Stomach smooth muscle (tissue), 2 donors: ENCODE measurements at regions not wholly inside any gene's neighbourhood (a gene's known extent, or its start where the extent isn't known, plus 50 kb on each side); places are given as distances from the start of the nearest gene placed in this dataset.
"Not testable (repeated sequence)": the region's sequence is repeated elsewhere in the genome, so short reads cannot be mapped to it uniquely, and the experiment has no call there.

Experiments
- H3K27ac ChIP-seq: one replicate; pipeline ENCODE4 v1.7.0; 2013; ENCODE audit warnings: mild to moderate bottlenecking, low read length, inconsistent platforms
- H3K27me3 ChIP-seq, 2 donors: one replicate each; pipeline ENCODE4 v1.7.0; 2013; ENCODE audit warnings: low read length in 2 of 2; ENCODE audit not compliant: insufficient read depth in 2 of 2, control insufficient read depth in 1 of 2
- H3K36me3 ChIP-seq, 2 donors: one replicate each; pipeline ENCODE4 v1.7.0; 2013; ENCODE audit warnings: low read length in 2 of 2; ENCODE audit not compliant: control insufficient read depth in 2 of 2, insufficient read depth in 2 of 2
- H3K4me1 ChIP-seq: one replicate; pipeline ENCODE4 v1.7.0; 2013; ENCODE audit warnings: low read length; ENCODE audit not compliant: control insufficient read depth, insufficient read depth
- H3K4me3 ChIP-seq, 2 donors: one replicate each; pipeline ENCODE4 v1.7.0; 2013; ENCODE audit warnings: low read length in 2 of 2
- H3K9ac ChIP-seq, 2 donors: one replicate each; pipeline ENCODE4 v1.7.0; 2013; ENCODE audit warnings: low read length in 2 of 2, mild to moderate bottlenecking in 1 of 2
- H3K9me3 ChIP-seq, 2 donors: one replicate each; pipeline ENCODE4 v1.7.0; 2013; ENCODE audit warnings: low read length in 2 of 2; ENCODE audit not compliant: control insufficient read depth in 2 of 2
- donor health status: healthy.
- donor health status: Pancreatic carcinoma.

GRCh38 chr14:22296722-22297121, 292.3 kb downstream of the DAD1 start:
- Histone ChIP-seq H3K4me3 (no peak overlapping the region), H3K27ac (no peak overlapping the region), H3K4me1 (no peaks in the 10 kb centered on the region), H3K36me3 (no peaks in the 10 kb centered on the region), H3K9ac (no peak overlapping the region), H3K27me3 (no peaks in the 10 kb centered on the region), H3K9me3 (no peaks in the 10 kb centered on the region)

- H3K4me1 ChIP-seq: no peaks in the 10 kb centered on the region
- H3K9ac ChIP-seq: no peak overlapping the region
- H3K27me3 ChIP-seq: no peaks in the 10 kb centered on the region
- H3K9me3 ChIP-seq: no peaks in the 10 kb centered on the region
- H3K27ac ChIP-seq: no peak overlapping the region
- no peaks in the 10 kb centered on the region for H3K36me3 ChIP-seq
- no peak overlapping the region for H3K4me3 ChIP-seq
Measured at GRCh38 chr14:22296088-22296487, 292.9 kb downstream of the DAD1 start.

- Histone ChIP-seq H3K4me1 (no peaks in the 10 kb centered on the region), H3K4me3 (no peak overlapping the region), H3K36me3 (no peaks in the 10 kb centered on the region), H3K27ac (no peak overlapping the region), H3K27me3 (no peaks in the 10 kb centered on the region), H3K9me3 (no peaks in the 10 kb centered on the region), H3K9ac (no peak overlapping the region)
Measured at GRCh38 chr14:22291406-22291805, 297.6 kb downstream of the DAD1 start.

GRCh38 chr14:22289570-22289969, 299.5 kb downstream of the DAD1 start:
- Histone ChIP-seq H3K9me3 (no peaks in the 10 kb centered on the region), H3K4me1 (no peaks in the 10 kb centered on the region), H3K27ac (no peak overlapping the region), H3K4me3 (no peak overlapping the region), H3K9ac (no peak overlapping the region), H3K36me3 (no peaks in the 10 kb centered on the region), H3K27me3 (no peaks in the 10 kb centered on the region)

- no peaks in the 10 kb centered on the region for H3K4me1 ChIP-seq
- no peaks in the 10 kb centered on the region for H3K36me3 ChIP-seq
- H3K4me3 ChIP-seq: no peak overlapping the region
- no peaks in the 10 kb centered on the region for H3K9me3 ChIP-seq
- H3K27me3 ChIP-seq: no peaks in the 10 kb centered on the region
- no peak overlapping the region for H3K9ac ChIP-seq
- H3K27ac ChIP-seq: no peak overlapping the region
Measured at GRCh38 chr14:22285991-22286390, 303.0 kb downstream of the DAD1 start.

GRCh38 chr14:22282949-22283348, 306.1 kb downstream of the DAD1 start:
- Histone ChIP-seq H3K9ac (no peak overlapping the region), H3K36me3 (no peaks in the 10 kb centered on the region), H3K4me1 (no peaks in the 10 kb centered on the region), H3K9me3 (no peaks in the 10 kb centered on the region), H3K4me3 (no peak overlapping the region), H3K27ac (no peak overlapping the region), H3K27me3 (peaks cover 0 to under 1% of the 10 kb centered on the region in 2 donors)

GRCh38 chr14:22282417-22282816, 306.6 kb downstream of the DAD1 start:
- Histone ChIP-seq H3K4me1 (no peaks in the 10 kb centered on the region), H3K9ac (no peak overlapping the region), H3K36me3 (no peaks in the 10 kb centered on the region), H3K27me3 (peaks cover 0 to 3% of the 10 kb centered on the region in 2 donors), H3K4me3 (no peak overlapping the region), H3K9me3 (no peaks in the 10 kb centered on the region), H3K27ac (no peak overlapping the region)

- H3K27me3 ChIP-seq, H3K9ac ChIP-seq, H3K36me3 ChIP-seq, H3K4me1 ChIP-seq, H3K27ac ChIP-seq, H3K4me3 ChIP-seq, H3K9me3 ChIP-seq: not testable (repeated sequence)
Measured at GRCh38 chr14:22281447-22281874, 307.6 kb downstream of the DAD1 start.

GRCh38 chr14:22280497-22281316, 308.3 kb downstream of the DAD1 start:
- H3K27ac ChIP-seq: no peak overlapping the region
- H3K9me3 ChIP-seq: no peaks in the 10 kb centered on the region
- H3K4me1 ChIP-seq: no peaks in the 10 kb centered on the region
- no peak overlapping the region for H3K4me3 ChIP-seq
- H3K9ac ChIP-seq: no peak overlapping the region
- no peaks in the 10 kb centered on the region for H3K36me3 ChIP-seq
- H3K27me3 ChIP-seq: peaks cover 0 to 6% of the 10 kb centered on the region in 2 donors

GRCh38 chr14:22276913-22277816, 311.9 kb downstream of the DAD1 start:
- H3K36me3 ChIP-seq: no peaks in the 10 kb centered on the region
- no peaks in the 10 kb centered on the region for H3K9me3 ChIP-seq
- H3K27ac ChIP-seq: no peak overlapping the region
- no peaks in the 10 kb centered on the region for H3K4me1 ChIP-seq
- H3K4me3 ChIP-seq: no peak overlapping the region
- H3K27me3 ChIP-seq: peaks cover 0 to 6% of the 10 kb centered on the region in 2 donors
- no peak overlapping the region for H3K9ac ChIP-seq
